ENCODE measurements at regions not wholly inside any gene's neighbourhood (a gene's known extent, or its start where the extent isn't known, plus 50 kb on each side); places are given as distances from the start of the nearest gene placed in this dataset.
"Not testable (repeated sequence)": the region's sequence is repeated elsewhere in the genome, so short reads cannot be mapped to it uniquely, and the experiment has no call there.

GRCh38 chrY:7888506-7888905, 977.0 kb upstream of the AMELY start:
- FAIRE-seq (no peak), DNase-seq (ENCODE audit: low spot score in 2 of 2) (no peak)

- DNase-seq (ENCODE audit: low spot score in 2 of 2) (no peak), FAIRE-seq (no peak)
These were observed 970.1 kb upstream of the AMELY start for GRCh38 chrY:7881696-7882095.

GRCh38 chrY:7879245-7879644, 967.7 kb upstream of the AMELY start:
- DNase-seq (ENCODE audit: low spot score in 2 of 2), result no peak
- FAIRE-seq, result no peak

- FAIRE-seq (no peak), DNase-seq (ENCODE audit: low spot score in 2 of 2) (no peak)
These were observed 967.2 kb upstream of the AMELY start for GRCh38 chrY:7878719-7879118.

- no peak for DNase-seq (ENCODE audit: low spot score in 2 of 2)
- FAIRE-seq, result no peak
These were observed 965.9 kb upstream of the AMELY start for GRCh38 chrY:7877458-7877857.

- DNase-seq (ENCODE audit: low spot score in 2 of 2) (peak in 1 of 2 donors; percentile 0), FAIRE-seq (no peak)
These were observed 962.5 kb upstream of the AMELY start for GRCh38 chrY:7874080-7874479.

GRCh38 chrY:7871304-7871932, 959.9 kb upstream of the AMELY start:
- FAIRE-seq (no peak), DNase-seq (ENCODE audit: low spot score in 2 of 2) (no peak)

GRCh38 chrY:7866976-7867375, 955.4 kb upstream of the AMELY start:
- FAIRE-seq, result no peak
- DNase-seq (ENCODE audit: low spot score in 2 of 2), result no peak

- no peak for FAIRE-seq
These were observed 949.4 kb upstream of the AMELY start for GRCh38 chrY:7860781-7861614.

GRCh38 chrY:7850191-7850590, 938.6 kb upstream of the AMELY start:
- DNase-seq (ENCODE audit: low spot score in 2 of 2), result no peak
- FAIRE-seq, result no peak

More at GRCh38 chrY:7860781-7861614, 949.4 kb upstream of the AMELY start:
- DNase-seq (ENCODE audit: low spot score in 2 of 2), result no peak

GRCh38 chrY:7845776-7846175, 934.2 kb upstream of the AMELY start:
- no peak for DNase-seq (ENCODE audit: low spot score in 2 of 2)
- FAIRE-seq, result no peak

- DNase-seq (ENCODE audit: low spot score in 2 of 2), result no peak
These were observed 925.5 kb upstream of the AMELY start for GRCh38 chrY:7837046-7837445.

GRCh38 chrY:7836366-7836765, 924.8 kb upstream of the AMELY start:
- no peak for DNase-seq (ENCODE audit: low spot score in 2 of 2)
- FAIRE-seq, result no peak

More at GRCh38 chrY:7837046-7837445, 925.5 kb upstream of the AMELY start:
- no peak for FAIRE-seq

- FAIRE-seq (no peak), DNase-seq (ENCODE audit: low spot score in 2 of 2) (no peak)
These were observed 923.9 kb upstream of the AMELY start for GRCh38 chrY:7835416-7835815.

- DNase-seq (ENCODE audit: low spot score in 2 of 2), result no peak
- no peak for FAIRE-seq
These were observed 922.7 kb upstream of the AMELY start for GRCh38 chrY:7834284-7834683.

GRCh38 chrY:7830881-7831280, 919.3 kb upstream of the AMELY start:
- not testable (repeated sequence) for DNase-seq (ENCODE audit: low spot score in 2 of 2)

GRCh38 chrY:7826533-7826932, 915.0 kb upstream of the AMELY start:
- no peak for DNase-seq (ENCODE audit: low spot score in 2 of 2)
- no peak for FAIRE-seq

More at GRCh38 chrY:7830881-7831280, 919.3 kb upstream of the AMELY start:
- not testable (repeated sequence) for FAIRE-seq

- DNase-seq (ENCODE audit: low spot score in 2 of 2) (no peak), FAIRE-seq (no peak)
These were observed 914.3 kb upstream of the AMELY start for GRCh38 chrY:7825874-7826273.

GRCh38 chrY:7821295-7822035, 909.9 kb upstream of the AMELY start:
- DNase-seq (ENCODE audit: low spot score in 2 of 2), result no peak
- FAIRE-seq, result no peak

- FAIRE-seq (no peak), DNase-seq (ENCODE audit: low spot score in 2 of 2) (peak in 1 of 2 donors; percentile 0)
These were observed 907.4 kb upstream of the AMELY start for GRCh38 chrY:7818924-7819323.

- FAIRE-seq, result no peak
- no peak for DNase-seq (ENCODE audit: low spot score in 2 of 2)
These were observed 905.0 kb upstream of the AMELY start for GRCh38 chrY:7816567-7816966.

Measured in frontal cortex (tissue), 3 donors.